Osteoblast (primary cell): ENCODE measurements at regions not wholly inside any gene's neighbourhood (a gene's known extent, or its start where the extent isn't known, plus 50 kb on each side); places are given as distances from the start of the nearest gene placed in this dataset.

ENCODE experiments used
- DNase-seq: peaks from one replicate; pipeline ENCODE4 v3.0.0; 2011; ENCODE audit warnings: low spot score, mixed read lengths; ENCODE audit not compliant: insufficient read length; ENCODE audit errors: missing footprints
- H2AFZ ChIP-seq: 2 replicates; pipeline ENCODE4 v1.6.0; 2011; ENCODE audit warnings: mild to moderate bottlenecking, low read length
- H3K27ac ChIP-seq: 2 replicates; pipeline ENCODE4 v1.5.1; 2011; ENCODE audit warnings: mild to moderate bottlenecking, low read depth, low read length, moderate library complexity
- H3K27me3 ChIP-seq: 2 replicates; pipeline ENCODE4 v1.6.0; 2012; ENCODE audit warnings: mild to moderate bottlenecking, control low read depth, inconsistent platforms, low read length, moderate library complexity; ENCODE audit not compliant: insufficient read depth
- H3K36me3 ChIP-seq: 2 replicates; pipeline ENCODE4 v1.5.1; 2011; ENCODE audit warnings: mild to moderate bottlenecking, low read length, control low read depth, moderate library complexity; ENCODE audit not compliant: insufficient read depth
- H3K4me1 ChIP-seq: 2 replicates; pipeline ENCODE4 v1.5.1; 2011; ENCODE audit warnings: mild to moderate bottlenecking, low read length, control low read depth, moderate library complexity; ENCODE audit not compliant: insufficient read depth
- H3K4me2 ChIP-seq: 2 replicates; pipeline ENCODE4 v1.6.0; 2011; ENCODE audit warnings: mild to moderate bottlenecking, low read length; ENCODE audit not compliant: insufficient read depth
- H3K4me3 ChIP-seq: fragments of 200-600 bp; sonication (generic); 3 replicates; pipeline ENCODE4 v1.5.1; 2012; ENCODE audit warnings: mild to moderate bottlenecking, low read length, inconsistent platforms; ENCODE audit not compliant: insufficient read depth
- H3K79me2 ChIP-seq: 2 replicates; pipeline ENCODE4 v1.6.0; 2012; ENCODE audit warnings: mild to moderate bottlenecking, low read length, control low read depth, inconsistent platforms; ENCODE audit not compliant: insufficient read depth
- H3K9me3 ChIP-seq: 2 replicates; pipeline ENCODE4 v1.5.1; 2011; ENCODE audit warnings: low read depth, low read length, control low read depth
- H4K20me1 ChIP-seq: 2 replicates; pipeline ENCODE4 v1.6.0; 2012; ENCODE audit warnings: mild to moderate bottlenecking, low read length, control low read depth; ENCODE audit not compliant: insufficient read depth
- CTCF ChIP-seq: IDR thresholded peaks from 2 replicates; pipeline ENCODE4 v1.5.1; 2011; ENCODE audit warnings: mild to moderate bottlenecking, low read depth, low read length, moderate library complexity; ENCODE audit errors: extremely low read depth

- Histone ChIP-seq H3K9me3 (peaks cover 3% of the 10 kb centered on the region), H4K20me1 (no peaks in the 10 kb centered on the region), H3K79me2 (no peaks in the 10 kb centered on the region), H3K4me1 (no peaks in the 10 kb centered on the region), H3K27ac (no peak overlapping the region), H2AFZ (no peak overlapping the region), H3K36me3 (no peaks in the 10 kb centered on the region), H3K27me3 (no peaks in the 10 kb centered on the region), H3K4me3 (no peak overlapping the region), H3K4me2 (no peak overlapping the region)
- DNase-seq = no peak
- no peak for TF ChIP-seq CTCF
Measured at GRCh38 chr18:71388148-71388547, 1099.3 kb downstream of the SOCS6 start.

GRCh38 chr18:71374294-71375000 is 1085.6 kb downstream of the SOCS6 start:
- H3K79me2 ChIP-seq = no peaks in the 10 kb centered on the region
- H3K9me3 ChIP-seq = peaks cover 2% of the 10 kb centered on the region
- no peaks in the 10 kb centered on the region for H3K4me1 ChIP-seq
- no peak for DNase-seq
- TF ChIP-seq CTCF = no peak
- H4K20me1 ChIP-seq = no peaks in the 10 kb centered on the region
- H3K4me3 ChIP-seq = no peak overlapping the region
- H3K36me3 ChIP-seq = no peaks in the 10 kb centered on the region
- H2AFZ ChIP-seq = no peak overlapping the region
- H3K27me3 ChIP-seq = no peaks in the 10 kb centered on the region
- H3K27ac ChIP-seq = no peak overlapping the region
- H3K4me2 ChIP-seq = no peak overlapping the region

GRCh38 chr18:71371951-71372605 is 1083.2 kb downstream of the SOCS6 start:
- Histone ChIP-seq H3K27ac (no peak overlapping the region), H3K27me3 (no peaks in the 10 kb centered on the region), H2AFZ (no peak overlapping the region), H3K4me3 (no peak overlapping the region), H3K79me2 (no peaks in the 10 kb centered on the region), H3K4me2 (no peak overlapping the region), H3K36me3 (no peaks in the 10 kb centered on the region), H3K4me1 (no peaks in the 10 kb centered on the region), H4K20me1 (no peaks in the 10 kb centered on the region), H3K9me3 (peaks cover 2% of the 10 kb centered on the region)
- no peak for TF ChIP-seq CTCF
- no peak for DNase-seq

GRCh38 chr18:71370671-71371445 is 1082.0 kb downstream of the SOCS6 start:
- H2AFZ ChIP-seq = no peak overlapping the region
- peaks cover 2% of the 10 kb centered on the region for H3K9me3 ChIP-seq
- no peaks in the 10 kb centered on the region for H3K79me2 ChIP-seq
- no peaks in the 10 kb centered on the region for H4K20me1 ChIP-seq
- no peaks in the 10 kb centered on the region for H3K27me3 ChIP-seq
- no peak overlapping the region for H3K4me2 ChIP-seq
- H3K4me3 ChIP-seq = no peak overlapping the region
- no peak for DNase-seq
- no peak overlapping the region for H3K27ac ChIP-seq
- TF ChIP-seq CTCF = no peak
- no peaks in the 10 kb centered on the region for H3K4me1 ChIP-seq
- no peaks in the 10 kb centered on the region for H3K36me3 ChIP-seq
